OCI-LY7 (cell line): ENCODE measurements at regions not wholly inside any gene's neighbourhood (a gene's known extent, or its start where the extent isn't known, plus 50 kb on each side); places are given as distances from the start of the nearest gene placed in this dataset.

Source experiments
- BruUV-seq: library from RNA; stranded (reverse); fragments of 400-500 nt; replicated peaks from 2 replicates; lab custom pipeline; 2021; lab: Mats Ljungman, UMichigan
- CTCF ChIA-PET: fragments of 300-600 bp; sonication (Branson Sonifier 250); formaldehyde crosslinking; loops from one replicate; lab custom pipeline; 2022; ENCODE audit warnings: antibody characterized with exemption; ENCODE audit not compliant: unreplicated experiment; lab: Charles Lee
- POLR2A ChIA-PET: fragments of 300-600 bp; sonication (Branson Sonifier 250); formaldehyde crosslinking; loops from one replicate; lab custom pipeline; 2022; ENCODE audit warnings: antibody characterized with exemption; lab: Charles Lee
- DNase-seq: peaks from one replicate; pipeline ENCODE4 v3.0.0-alpha.2; 2015; ENCODE audit warnings: low spot score
- H2AFZ ChIP-seq: fragments of 200-600 bp; sonication (generic), shearing (Covaris generic); 2 replicates; pipeline ENCODE4 v1.6.1; 2014; ENCODE audit warnings: mild to moderate bottlenecking, antibody characterized with exemption, low read length, moderate library complexity
- H3K27ac ChIP-seq: fragments of 200-600 bp; sonication (generic); 2 replicates; pipeline ENCODE4 v1.5.1; 2014; ENCODE audit warnings: mixed run types, low read depth, mild to moderate bottlenecking, moderate library complexity, low read length, inconsistent platforms; ENCODE audit not compliant: poor library complexity, severe bottlenecking
- H3K36me3 ChIP-seq: fragments of 200-600 bp; sonication (generic); 2 replicates; pipeline ENCODE4 v1.6.1; 2014; ENCODE audit warnings: mild to moderate bottlenecking, antibody characterized with exemption, low read length, moderate library complexity, mixed read lengths; ENCODE audit not compliant: insufficient read depth
- H3K4me1 ChIP-seq: fragments of 200-600 bp; sonication (generic); 2 replicates; pipeline ENCODE4 v1.5.1; 2014; ENCODE audit warnings: mild to moderate bottlenecking, low read length; ENCODE audit not compliant: insufficient read depth, poor library complexity, severe bottlenecking
- H3K4me2 ChIP-seq: fragments of 200-600 bp; sonication (generic); 2 replicates; pipeline ENCODE4 v1.6.1; 2014; ENCODE audit warnings: mild to moderate bottlenecking, low read length
- H3K4me3 ChIP-seq: fragments of 200-600 bp; sonication (generic); 2 replicates; pipeline ENCODE4 v1.5.1; 2014; ENCODE audit warnings: mild to moderate bottlenecking, low read depth, low read length; ENCODE audit not compliant: poor library complexity, severe bottlenecking
- H3K79me2 ChIP-seq: fragments of 200-600 bp; sonication (generic); 2 replicates; pipeline ENCODE4 v1.6.1; 2016; ENCODE audit warnings: low read depth, mild to moderate bottlenecking, low read length, moderate library complexity, mixed read lengths; ENCODE audit not compliant: insufficient read depth
- H3K9me2 ChIP-seq: fragments of 200-600 bp; sonication (generic); 2 replicates; pipeline ENCODE4 v1.6.1; 2016; ENCODE audit warnings: mild to moderate bottlenecking, low read length, mixed read lengths; ENCODE audit not compliant: insufficient read depth
- H3K9me3 ChIP-seq: fragments of 200-600 bp; sonication (generic); 2 replicates; pipeline ENCODE4 v1.6.1; 2014; ENCODE audit warnings: mild to moderate bottlenecking, mixed run types, low read length, mixed read lengths
- H4K20me1 ChIP-seq: fragments of 200-600 bp; sonication (generic); 2 replicates; pipeline ENCODE4 v1.6.1; 2014; ENCODE audit warnings: mild to moderate bottlenecking, antibody characterized with exemption, low read length, moderate library complexity, mixed read lengths; ENCODE audit not compliant: insufficient read depth
- EZH2phosphoT487 ChIP-seq: fragments of 200-600 bp; sonication (generic); IDR thresholded peaks from 2 replicates; pipeline ENCODE4 v1.6.1; 2018; ENCODE audit warnings: low read depth, borderline replicate concordance, mild to moderate bottlenecking, mixed run types, antibody characterized with exemption, low read length, moderate library complexity, mixed read lengths
- intact Hi-C: fragments of 100-400 bp; cut with micrococcal nuclease; formaldehyde crosslinking; loops from one replicate; pipeline ENCODE4 v1.10.0; 2022; ENCODE audit not compliant: unreplicated experiment
- TF ChIP-seq, protein P1 (sequence below): fragments of 200-600 bp; sonication (generic); conservative IDR thresholded peaks from 2 replicates; pipeline ENCODE4 v1.5.1; 2014; ENCODE audit warnings: mild to moderate bottlenecking, antibody characterized with exemption, low read length, moderate library complexity, mixed read lengths

DNA sequence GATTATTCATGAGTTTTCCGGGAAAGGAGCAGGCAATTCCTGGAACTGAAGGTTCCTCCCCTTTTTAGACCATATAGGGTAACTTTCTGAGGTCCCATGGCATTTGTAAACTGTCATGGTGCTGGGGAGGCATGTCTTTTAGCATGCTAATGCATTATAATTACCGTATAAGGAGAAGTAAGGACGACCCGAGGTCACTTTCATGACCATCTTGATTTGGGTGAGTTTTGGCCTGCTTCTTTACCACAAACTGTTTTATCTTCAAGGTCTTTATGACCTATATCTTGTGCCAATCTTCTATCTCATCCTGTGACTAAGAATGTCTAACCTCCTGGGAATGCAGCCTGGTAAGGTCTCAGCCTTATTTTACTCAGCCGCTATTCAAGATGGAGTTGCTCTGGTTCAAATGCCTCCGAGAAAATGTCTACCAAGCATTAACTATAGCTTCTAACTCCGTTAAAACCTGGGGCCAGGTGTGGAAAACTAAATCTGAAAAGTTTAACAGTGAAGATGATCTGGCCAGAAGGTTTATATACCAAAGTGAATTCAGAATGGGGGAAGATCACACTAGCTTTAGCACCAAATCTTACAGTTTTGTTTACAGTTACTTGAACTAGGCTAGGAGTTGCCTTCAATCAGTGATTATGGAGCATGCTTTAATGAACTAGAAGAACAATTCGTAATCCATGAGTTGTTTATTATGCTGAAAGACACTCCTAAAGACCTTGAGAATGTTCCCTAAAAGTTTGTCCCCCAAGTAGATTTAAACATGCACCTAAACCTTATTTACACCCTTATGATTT lies 80.0 kb upstream of the TOP1 start:
- H3K36me3 ChIP-seq: no peaks in the 10 kb centered on the region
- H4K20me1 ChIP-seq: no peaks in the 10 kb centered on the region
- no TSS peak for BruUV-seq
- no peak overlapping the region for H2AFZ ChIP-seq
- H3K79me2 ChIP-seq: no peaks in the 10 kb centered on the region
- no peak overlapping the region for H3K27ac ChIP-seq
- no peaks in the 10 kb centered on the region for H3K9me3 ChIP-seq
- ChIA-PET CTCF (no interaction called here), POLR2A (no interaction called here)
- peaks cover 26% of the 10 kb centered on the region for H3K4me1 ChIP-seq
- no peaks in the 10 kb centered on the region for H3K9me2 ChIP-seq
- no peak overlapping the region for H3K4me3 ChIP-seq
- no peak for DNase-seq
- intact Hi-C loops: no loop called here
- H3K4me2 ChIP-seq: no peak overlapping the region
- TF ChIP-seq EZH2phosphoT487: no peak
- TF ChIP-seq, protein P1, sequence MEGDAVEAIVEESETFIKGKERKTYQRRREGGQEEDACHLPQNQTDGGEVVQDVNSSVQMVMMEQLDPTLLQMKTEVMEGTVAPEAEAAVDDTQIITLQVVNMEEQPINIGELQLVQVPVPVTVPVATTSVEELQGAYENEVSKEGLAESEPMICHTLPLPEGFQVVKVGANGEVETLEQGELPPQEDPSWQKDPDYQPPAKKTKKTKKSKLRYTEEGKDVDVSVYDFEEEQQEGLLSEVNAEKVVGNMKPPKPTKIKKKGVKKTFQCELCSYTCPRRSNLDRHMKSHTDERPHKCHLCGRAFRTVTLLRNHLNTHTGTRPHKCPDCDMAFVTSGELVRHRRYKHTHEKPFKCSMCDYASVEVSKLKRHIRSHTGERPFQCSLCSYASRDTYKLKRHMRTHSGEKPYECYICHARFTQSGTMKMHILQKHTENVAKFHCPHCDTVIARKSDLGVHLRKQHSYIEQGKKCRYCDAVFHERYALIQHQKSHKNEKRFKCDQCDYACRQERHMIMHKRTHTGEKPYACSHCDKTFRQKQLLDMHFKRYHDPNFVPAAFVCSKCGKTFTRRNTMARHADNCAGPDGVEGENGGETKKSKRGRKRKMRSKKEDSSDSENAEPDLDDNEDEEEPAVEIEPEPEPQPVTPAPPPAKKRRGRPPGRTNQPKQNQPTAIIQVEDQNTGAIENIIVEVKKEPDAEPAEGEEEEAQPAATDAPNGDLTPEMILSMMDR: no peak

DNA sequence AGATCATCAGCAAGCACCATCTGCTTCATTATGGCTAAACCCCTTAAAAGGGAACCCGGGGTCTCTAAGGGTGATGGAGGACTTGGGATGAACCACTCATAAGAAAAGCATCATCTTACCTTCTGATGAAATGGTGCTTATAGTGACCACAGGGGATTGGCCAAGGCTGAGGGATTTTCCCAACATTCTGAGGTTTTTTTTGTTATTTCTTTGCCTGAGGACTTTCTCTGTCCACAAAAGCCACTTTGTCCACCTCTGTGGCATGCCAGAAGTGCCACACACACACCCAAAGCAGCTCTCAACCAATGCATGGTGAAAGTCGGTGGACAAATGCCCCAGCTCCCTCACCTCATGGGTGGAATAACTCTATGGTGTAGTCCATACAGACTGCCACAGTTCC lies 79.3 kb upstream of the TOP1 start:
- DNase-seq: no peak
- H3K4me2 ChIP-seq: no peak overlapping the region
- intact Hi-C loops: no loop called here
- H2AFZ ChIP-seq: no peak overlapping the region
- H3K36me3 ChIP-seq: no peaks in the 10 kb centered on the region
- H3K27ac ChIP-seq: no peak overlapping the region
- H3K4me3 ChIP-seq: no peak overlapping the region
- BruUV-seq: no TSS peak
- no peaks in the 10 kb centered on the region for H3K79me2 ChIP-seq
- no peaks in the 10 kb centered on the region for H3K9me2 ChIP-seq
- TF ChIP-seq, protein P1: no peak
- no peak for TF ChIP-seq EZH2phosphoT487
- H3K9me3 ChIP-seq: no peaks in the 10 kb centered on the region
- ChIA-PET POLR2A (no interaction called here), CTCF (no interaction called here)
- no peaks in the 10 kb centered on the region for H4K20me1 ChIP-seq
- H3K4me1 ChIP-seq: peaks cover 19% of the 10 kb centered on the region

DNA sequence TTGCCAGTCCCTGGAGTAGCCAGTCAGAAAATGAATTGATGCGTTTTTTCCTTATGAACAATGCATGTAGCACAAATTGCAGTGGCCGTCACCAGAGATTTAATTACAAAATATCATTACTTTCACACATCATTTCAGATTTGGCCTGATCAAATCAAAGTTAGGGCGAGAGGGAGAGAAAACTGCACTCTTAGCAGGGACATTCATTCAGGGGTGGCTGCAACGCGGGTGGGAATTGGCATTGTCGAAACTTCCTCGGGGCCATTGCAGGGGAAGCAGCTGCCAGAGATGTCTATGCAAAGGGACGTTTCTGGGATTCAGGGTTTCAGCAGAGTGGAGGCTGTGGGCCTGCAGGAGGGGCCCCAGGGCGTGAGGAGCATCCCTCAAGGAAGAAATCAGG lies 76.5 kb upstream of the TOP1 start:
- no peak overlapping the region for H2AFZ ChIP-seq
- no TSS peak for BruUV-seq
- no peaks in the 10 kb centered on the region for H3K9me3 ChIP-seq
- no peak for TF ChIP-seq EZH2phosphoT487
- TF ChIP-seq, protein P1: no peak
- H3K4me3 ChIP-seq: no peak overlapping the region
- no peaks in the 10 kb centered on the region for H3K36me3 ChIP-seq
- ChIA-PET POLR2A (interaction anchor here (0.6 to 1.2 kb wide), 2 partner anchors 71 to 72 kb away, joined by 3 read pairs; no protein-coding TSS in a partner anchor), CTCF (no interaction called here)
- DNase-seq: no peak
- intact Hi-C loops: no loop called here
- no peak overlapping the region for H3K27ac ChIP-seq
- H4K20me1 ChIP-seq: no peaks in the 10 kb centered on the region
- H3K9me2 ChIP-seq: no peaks in the 10 kb centered on the region
- H3K4me1 ChIP-seq: peaks cover 11% of the 10 kb centered on the region
- no peak overlapping the region for H3K4me2 ChIP-seq
- H3K79me2 ChIP-seq: no peaks in the 10 kb centered on the region
